Mesendoderm (in vitro differentiated cells): ENCODE measurements at regions not wholly inside any gene's neighbourhood (a gene's known extent, or its start where the extent isn't known, plus 50 kb on each side); places are given as distances from the start of the nearest gene placed in this dataset.
A peak's percentile ranks its signal among the peaks of the same experiment; 100 is the strongest.
"Not testable (repeated sequence)": the region's sequence is repeated elsewhere in the genome, so short reads cannot be mapped to it uniquely, and the experiment has no call there.

Source experiments
- DNase-seq: peaks from one replicate; pipeline ENCODE4 v3.0.0; 2013
- H2AK5ac ChIP-seq: 2 replicates; pipeline ENCODE4 v1.6.1; 2013; ENCODE audit warnings: low read length, inconsistent platforms
- H2BK120ac ChIP-seq: 2 replicates; pipeline ENCODE4 v1.6.1; 2013; ENCODE audit warnings: low read depth, mild to moderate bottlenecking, low read length, moderate library complexity, mixed read lengths
- H2BK15ac ChIP-seq: replicated peaks from 2 replicates; pipeline ENCODE4 v1.6.1; 2013; ENCODE audit warnings: low read depth, mild to moderate bottlenecking, moderate library complexity
- H2BK5ac ChIP-seq: 2 replicates; pipeline ENCODE4 v1.6.1; 2013; ENCODE audit warnings: low read length, inconsistent platforms
- H3K18ac ChIP-seq: 2 replicates; pipeline ENCODE4 v1.6.1; 2013; ENCODE audit warnings: mild to moderate bottlenecking, low read length, mixed read lengths
- H3K23ac ChIP-seq: one replicate; pipeline ENCODE4 v1.6.1; 2013; ENCODE audit warnings: low read length
- H3K27ac ChIP-seq: 2 replicates; pipeline ENCODE4 v1.5.1; 2013; ENCODE audit warnings: low read depth, mild to moderate bottlenecking, inconsistent platforms, low read length, moderate library complexity
- H3K27me3 ChIP-seq: 2 replicates; pipeline ENCODE4 v1.6.1; 2013; ENCODE audit warnings: low read length, control low read depth, mild to moderate bottlenecking, inconsistent platforms; ENCODE audit not compliant: insufficient read depth, poor library complexity
- H3K36me3 ChIP-seq: 2 replicates; pipeline ENCODE4 v1.6.1; 2013; ENCODE audit warnings: low read length, inconsistent platforms; ENCODE audit not compliant: control insufficient read depth, insufficient read depth
- H3K4ac ChIP-seq: one replicate; pipeline ENCODE4 v1.6.1; 2013; ENCODE audit warnings: low read depth, mild to moderate bottlenecking, low read length, moderate library complexity
- H3K4me1 ChIP-seq: 2 replicates; pipeline ENCODE4 v1.6.1; 2013; ENCODE audit warnings: low read depth, low read length, inconsistent platforms; ENCODE audit not compliant: control insufficient read depth
- H3K4me2 ChIP-seq: 2 replicates; pipeline ENCODE4 v1.6.1; 2013; ENCODE audit warnings: low read length
- H3K4me3 ChIP-seq: 2 replicates; pipeline ENCODE4 v1.5.1; 2013; ENCODE audit warnings: mild to moderate bottlenecking, low read length
- H3K56ac ChIP-seq: one replicate; pipeline ENCODE4 v1.6.1; 2013; ENCODE audit warnings: low read length
- H3K79me1 ChIP-seq: 2 replicates; pipeline ENCODE4 v1.6.1; 2013; ENCODE audit warnings: low read length, inconsistent platforms
- H3K79me2 ChIP-seq: 2 replicates; pipeline ENCODE4 v1.6.1; 2013; ENCODE audit warnings: mild to moderate bottlenecking, low read length; ENCODE audit not compliant: control insufficient read depth, insufficient read depth
- H3K9ac ChIP-seq: 2 replicates; pipeline ENCODE4 v1.6.1; 2013; ENCODE audit warnings: low read length, inconsistent platforms
- H4K5ac ChIP-seq: one replicate; pipeline ENCODE4 v1.6.1; 2013; ENCODE audit warnings: low read length
- H4K8ac ChIP-seq: one replicate; pipeline ENCODE4 v1.6.1; 2013; ENCODE audit warnings: low read depth, mild to moderate bottlenecking, control low read depth, low read length, moderate library complexity
- WGBS: extraction: QIAGEN DNeasy Blood & Tissue Kit; methylation state at CpG from one replicate; pipeline ENCODE4 v1.1.7; 2013; ENCODE audit warnings: low lambda C conversion rate, missing lambda C conversion rate; ENCODE audit not compliant: insufficient coverage; ENCODE audit errors: extremely low coverage; 5-methylcytosine and 5-hydroxymethylcytosine counted together

- no peak overlapping the region for H2BK120ac ChIP-seq
- no peak overlapping the region for H4K5ac ChIP-seq
- no peak overlapping the region for H3K27ac ChIP-seq
- H3K4me1 ChIP-seq = no peaks in the 10 kb centered on the region
- no peak overlapping the region for H3K9ac ChIP-seq
- no peak overlapping the region for H3K23ac ChIP-seq
- no peak overlapping the region for H2BK5ac ChIP-seq
- H2AK5ac ChIP-seq = no peak overlapping the region
- no peak overlapping the region for H2BK15ac ChIP-seq
- no peaks in the 10 kb centered on the region for H3K36me3 ChIP-seq
- H3K4ac ChIP-seq = no peak overlapping the region
- H3K79me2 ChIP-seq = no peaks in the 10 kb centered on the region
- H3K27me3 ChIP-seq = no peaks in the 10 kb centered on the region
- no peak overlapping the region for H3K4me3 ChIP-seq
- no peak overlapping the region for H3K4me2 ChIP-seq
- no peak overlapping the region for H3K18ac ChIP-seq
- no peak for DNase-seq
- no peak overlapping the region for H4K8ac ChIP-seq
- no peak overlapping the region for H3K56ac ChIP-seq
- H3K79me1 ChIP-seq = no peaks in the 10 kb centered on the region
- 100% methylated on average over 1 of the region's 4 CpGs for WGBS
Measured at GRCh38 chr17:5919089-5919488, 151.1 kb upstream of the WSCD1 start.

GRCh38 chr17:5921512-5922282, 148.5 kb upstream of the WSCD1 start:
- H3K79me1 ChIP-seq = no peaks in the 10 kb centered on the region
- no peaks in the 10 kb centered on the region for H3K79me2 ChIP-seq
- no peaks in the 10 kb centered on the region for H3K27me3 ChIP-seq
- no peak overlapping the region for H3K27ac ChIP-seq
- H3K9ac ChIP-seq = no peak overlapping the region
- no peak overlapping the region for H4K8ac ChIP-seq
- WGBS = no CpG with 5 or more reads among the region's 13 CpGs
- H2BK15ac ChIP-seq = no peak overlapping the region
- no peak overlapping the region for H2AK5ac ChIP-seq
- H3K36me3 ChIP-seq = no peaks in the 10 kb centered on the region
- H3K23ac ChIP-seq = no peak overlapping the region
- no peak overlapping the region for H3K4me3 ChIP-seq
- no peaks in the 10 kb centered on the region for H3K4me1 ChIP-seq
- no peak overlapping the region for H4K5ac ChIP-seq
- DNase-seq = peak; percentile 32
- no peak overlapping the region for H2BK120ac ChIP-seq
- H3K4me2 ChIP-seq = no peak overlapping the region
- no peak overlapping the region for H2BK5ac ChIP-seq
- H3K56ac ChIP-seq = no peak overlapping the region
- H3K4ac ChIP-seq = no peak overlapping the region
- H3K18ac ChIP-seq = no peak overlapping the region

DNA sequence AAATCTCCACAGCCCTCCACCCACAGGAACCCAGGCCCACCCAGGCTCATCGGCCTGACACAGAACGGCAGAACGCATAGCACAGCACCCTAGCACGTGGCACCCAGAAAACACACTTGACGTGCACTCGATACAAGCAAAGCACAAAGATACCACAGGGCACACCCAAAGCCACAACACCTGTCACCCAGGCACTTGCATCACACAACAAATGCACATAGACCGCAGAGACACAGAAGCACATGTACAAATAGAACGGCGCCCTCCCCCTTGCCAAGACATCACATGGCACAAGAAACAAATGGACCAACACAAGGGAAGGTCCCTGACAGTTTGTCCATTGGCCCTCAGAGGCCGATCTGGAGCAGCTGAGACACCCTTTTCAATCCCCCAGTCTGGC, 147.7 kb upstream of the WSCD1 start:
- no peak overlapping the region for H3K18ac ChIP-seq
- DNase-seq = no peak
- no peak overlapping the region for H2BK120ac ChIP-seq

DNA sequence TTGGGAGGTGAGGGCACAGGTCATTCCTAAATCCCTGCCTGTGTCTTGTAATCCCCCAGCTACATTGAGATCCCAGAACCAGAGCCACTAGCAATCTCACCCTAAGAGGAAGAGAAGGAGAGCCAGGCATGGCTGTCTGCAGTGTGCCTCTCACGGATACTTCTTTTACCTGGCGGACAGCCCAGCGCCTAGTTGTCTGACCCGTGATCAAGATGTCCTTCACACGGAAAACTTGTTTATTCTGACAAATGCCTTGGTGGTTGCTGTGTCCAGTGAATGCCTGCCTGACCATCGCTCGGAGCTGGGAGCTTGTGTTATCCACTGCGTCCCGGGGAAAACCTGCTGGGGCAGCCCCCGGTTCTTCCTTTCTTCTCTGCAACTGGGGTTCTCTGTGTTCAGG, 140.5 kb upstream of the WSCD1 start:
- H3K36me3 ChIP-seq = no peaks in the 10 kb centered on the region
- H3K4me1 ChIP-seq = no peaks in the 10 kb centered on the region
- H3K4ac ChIP-seq = no peak overlapping the region
- H4K8ac ChIP-seq = no peak overlapping the region
- H3K27ac ChIP-seq = no peak overlapping the region
- WGBS = no CpG with 5 or more reads among the region's 10 CpGs
- H3K18ac ChIP-seq = no peak overlapping the region
- H3K27me3 ChIP-seq = no peaks in the 10 kb centered on the region
- no peak overlapping the region for H3K4me2 ChIP-seq
- no peak overlapping the region for H3K23ac ChIP-seq
- no peak overlapping the region for H2BK120ac ChIP-seq
- no peaks in the 10 kb centered on the region for H3K79me1 ChIP-seq
- H3K56ac ChIP-seq = no peak overlapping the region
- no peak overlapping the region for H3K9ac ChIP-seq
- H2BK15ac ChIP-seq = no peak overlapping the region
- no peak overlapping the region for H3K4me3 ChIP-seq
- no peak overlapping the region for H2BK5ac ChIP-seq
- H2AK5ac ChIP-seq = no peak overlapping the region
- no peak overlapping the region for H4K5ac ChIP-seq
- H3K79me2 ChIP-seq = no peaks in the 10 kb centered on the region
- DNase-seq = no peak

More for the DNA sequence above, 147.7 kb upstream of the WSCD1 start:
- Histone ChIP-seq H3K23ac (no peak overlapping the region), H3K79me2 (no peaks in the 10 kb centered on the region), H3K4ac (no peak overlapping the region), H3K56ac (no peak overlapping the region), H3K27me3 (no peaks in the 10 kb centered on the region), H2BK5ac (no peak overlapping the region), H4K8ac (no peak overlapping the region), H3K27ac (no peak overlapping the region), H3K4me2 (no peak overlapping the region), H4K5ac (no peak overlapping the region), H3K4me1 (no peaks in the 10 kb centered on the region), H2AK5ac (no peak overlapping the region), H2BK15ac (no peak overlapping the region), H3K9ac (no peak overlapping the region), H3K79me1 (no peaks in the 10 kb centered on the region), H3K36me3 (no peaks in the 10 kb centered on the region), H3K4me3 (no peak overlapping the region)
- no CpG with 5 or more reads among the region's 10 CpGs for WGBS

- H3K4me3 ChIP-seq, H3K27me3 ChIP-seq, H3K4me1 ChIP-seq, H3K4me2 ChIP-seq, H3K23ac ChIP-seq, H3K79me2 ChIP-seq, H3K56ac ChIP-seq, H2BK5ac ChIP-seq, H3K36me3 ChIP-seq, H3K79me1 ChIP-seq, H2BK15ac ChIP-seq, H3K4ac ChIP-seq, H3K18ac ChIP-seq, H3K27ac ChIP-seq, H2BK120ac ChIP-seq, H4K5ac ChIP-seq, H2AK5ac ChIP-seq, H3K9ac ChIP-seq, H4K8ac ChIP-seq, DNase-seq: not testable (repeated sequence)
- WGBS = no CpG with 5 or more reads among the region's 1 CpG
Measured at GRCh38 chr17:5930555-5930954, 139.6 kb upstream of the WSCD1 start.

DNA sequence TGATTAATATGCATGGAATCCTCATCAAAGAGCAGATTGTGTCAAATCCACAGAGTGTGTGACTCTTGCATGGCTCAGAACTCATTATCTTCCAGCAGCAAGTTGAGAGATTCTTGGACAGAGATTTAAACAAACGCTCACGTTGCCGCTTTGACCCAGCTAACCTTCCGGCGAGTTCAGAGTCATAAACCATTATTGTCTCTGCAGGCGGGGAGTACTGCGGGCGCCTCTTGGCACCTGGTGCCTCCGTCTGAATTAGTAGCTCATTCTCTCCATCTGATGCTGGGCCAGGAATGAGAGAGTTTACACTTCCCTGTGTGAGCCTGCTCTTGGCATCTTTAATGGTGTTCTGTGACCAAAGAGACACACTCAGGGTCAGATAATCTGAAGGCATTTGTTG, 138.6 kb upstream of the WSCD1 start:
- H3K27me3 ChIP-seq = no peaks in the 10 kb centered on the region
- H2BK5ac ChIP-seq = no peak overlapping the region
- H2BK15ac ChIP-seq = no peak overlapping the region
- WGBS = no CpG with 5 or more reads among the region's 9 CpGs
- H4K5ac ChIP-seq = no peak overlapping the region
- H3K18ac ChIP-seq = no peak overlapping the region
- no peak overlapping the region for H3K4me3 ChIP-seq
- no peak overlapping the region for H3K9ac ChIP-seq
- H3K27ac ChIP-seq = no peak overlapping the region
- H3K4me2 ChIP-seq = no peak overlapping the region
- no peak overlapping the region for H3K56ac ChIP-seq
- H3K36me3 ChIP-seq = no peaks in the 10 kb centered on the region
- H4K8ac ChIP-seq = no peak overlapping the region
- no peak overlapping the region for H3K23ac ChIP-seq
- H3K79me1 ChIP-seq = no peaks in the 10 kb centered on the region
- no peak overlapping the region for H3K4ac ChIP-seq
- no peak overlapping the region for H2AK5ac ChIP-seq
- H3K4me1 ChIP-seq = no peaks in the 10 kb centered on the region
- no peak overlapping the region for H2BK120ac ChIP-seq
- DNase-seq = no peak
- no peaks in the 10 kb centered on the region for H3K79me2 ChIP-seq
